ENCODE measurements at regions not wholly inside any gene's neighbourhood (a gene's known extent, or its start where the extent isn't known, plus 50 kb on each side); places are given as distances from the start of the nearest gene placed in this dataset.

DNA sequence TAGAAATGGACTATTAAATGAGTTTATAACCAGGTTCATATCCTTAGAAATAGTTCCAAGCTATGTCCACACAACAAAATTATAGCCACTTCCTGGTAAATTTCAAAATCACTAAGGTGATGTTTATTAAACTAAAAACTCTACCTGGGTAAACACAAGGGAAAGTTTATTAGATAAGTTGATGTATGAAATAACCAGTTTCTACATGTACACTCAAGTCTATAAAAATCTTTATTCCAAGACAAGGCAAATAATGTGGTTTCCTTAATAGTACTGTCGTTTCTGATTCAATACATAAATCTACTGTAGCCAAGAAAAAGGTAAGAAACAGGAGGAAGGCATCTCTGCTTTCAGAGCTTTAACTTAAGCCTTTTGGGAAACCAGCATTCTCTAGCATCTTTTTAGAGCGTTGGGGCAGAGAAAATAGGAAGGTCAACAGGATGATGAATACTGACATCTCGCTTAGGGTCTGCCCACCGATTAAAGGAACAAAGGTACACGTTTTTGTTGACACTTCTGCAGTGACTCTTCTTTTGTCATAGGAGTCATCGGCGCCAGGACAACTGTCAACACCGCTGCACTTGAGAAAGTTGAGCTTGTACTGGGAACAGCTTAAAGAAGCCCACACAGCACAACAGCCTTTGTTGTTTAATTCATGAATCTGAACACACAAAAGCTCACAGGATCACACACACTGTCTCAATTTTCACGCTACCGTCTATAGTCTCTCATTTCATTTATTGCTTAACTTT lies 513.6 kb downstream of the SLCO4C1 start:
- no peak overlapping the region for H2BK12ac ChIP-seq (ENCODE audit: low read depth, low read length)
- no peak overlapping the region for H3K4me3 ChIP-seq (ENCODE audit: extremely low read depth in 1 of 4, insufficient read depth in 2 of 4, low read depth in 3 of 4, low read length in 4 of 4)
- H3K27ac ChIP-seq (ENCODE audit: low read depth, low read length) = no peak overlapping the region
- H2AFZ ChIP-seq (ENCODE audit: low read length) = no peak overlapping the region
- H3K9me3 ChIP-seq (ENCODE audit: insufficient read depth in 2 of 2, low read depth in 1 of 2, low read length in 1 of 2) = 0 out of 4 replicates have a peak, but pooled peaks cover 0 to 3% of the 10 kb centered on the region in 2 experiments
- DNase-seq (ENCODE audit: low read depth in 1 of 2, low spot score in 2 of 2) (no peak), FAIRE-seq (no peak)
- no peaks in the 10 kb centered on the region for H4K20me1 ChIP-seq (replicated peaks in 1 of 2; ENCODE audit: control insufficient read depth in 1 of 2, insufficient read depth in 2 of 2, low read length in 2 of 2)
- CTCF ChIA-PET (ENCODE audit: partially characterized antibody) = interaction anchor here (0.9 to 1.3 kb wide), 2 partner anchors 9 to 159 kb away, joined by 3 to 4 read pairs; no protein-coding TSS in a partner anchor
- H3K14ac ChIP-seq (ENCODE audit: insufficient read length) = no peak overlapping the region
- no peak overlapping the region for H3K9ac ChIP-seq (replicated peaks in 1 of 4; ENCODE audit: extremely low read depth in 1 of 4, low read depth in 3 of 4, low read length in 3 of 4)
- H3K18ac ChIP-seq (ENCODE audit: extremely low read depth, low read length) = no peak overlapping the region
- H2BK5ac ChIP-seq (ENCODE audit: low read depth, low read length) = no peak overlapping the region
- no peak overlapping the region for H3K56ac ChIP-seq (replicated peaks; ENCODE audit: insufficient read length, low read depth, low read length)
- no peak overlapping the region for H2BK15ac ChIP-seq (ENCODE audit: low read length)
- H4K8ac ChIP-seq (ENCODE audit: extremely low read depth, insufficient read depth, low read length) = no peak overlapping the region
- no peak overlapping the region for H3K23ac ChIP-seq (ENCODE audit: insufficient read length)
- no peak overlapping the region for H2AK5ac ChIP-seq (ENCODE audit: low read depth, low read length)
- H3K79me1 ChIP-seq (ENCODE audit: low read depth, low read length) = no peaks in the 10 kb centered on the region
- POLR2A ChIA-PET (ENCODE audit: partially characterized antibody) = no interaction called here
- H3K79me2 ChIP-seq (ENCODE audit: control insufficient read depth in 1 of 2, insufficient read depth in 2 of 2, low read length in 2 of 2) = no peaks in the 10 kb centered on the region
- H3K4ac ChIP-seq (replicated peaks; ENCODE audit: insufficient read length, low read depth, low read length) = no peak overlapping the region
- H2BK120ac ChIP-seq (replicated peaks; ENCODE audit: low read depth, low read length) = no peak overlapping the region
- no peak overlapping the region; a peak in 1 of 4 replicates for H3K4me2 ChIP-seq (ENCODE audit: insufficient read depth in 1 of 2, low read depth in 2 of 2, low read length in 2 of 2)
- H3K27me3 ChIP-seq (replicated peaks in 1 of 4; ENCODE audit: control insufficient read depth in 3 of 4, extremely low read depth in 1 of 4, insufficient read depth in 3 of 4, low read length in 3 of 4) = no peaks in the 10 kb centered on the region
- no peaks in the 10 kb centered on the region for H3K36me3 ChIP-seq (ENCODE audit: control insufficient read depth in 2 of 4, insufficient read depth in 4 of 4, low read length in 3 of 4)
- H4K5ac ChIP-seq (ENCODE audit: insufficient read length, low read depth, low read length) = no peak overlapping the region
- H3K23me2 ChIP-seq (ENCODE audit: low read depth, low read length) = no peaks in the 10 kb centered on the region
- 89% methylated on average over 10 of the region's 10 CpGs; no CpG with 5 or more reads in 1 of the 2 experiments for WGBS, 2 experiments (ENCODE audit: extremely low coverage in 1 of 2, insufficient coverage in 1 of 2, insufficient read length in 1 of 2, insufficient replicate concordance in 2 of 2, low coverage in 1 of 2, low lambda C conversion rate in 2 of 2, missing lambda C conversion rate in 1 of 2)
- H3K4me1 ChIP-seq (replicated peaks in 1 of 4; ENCODE audit: control insufficient read depth in 3 of 4, insufficient read depth in 4 of 4, low read length in 3 of 4) = no peaks in the 10 kb centered on the region
- H4K91ac ChIP-seq (replicated peaks; ENCODE audit: insufficient read length, low read length) = no peak overlapping the region
- H2BK20ac ChIP-seq (ENCODE audit: low read length) = no peak overlapping the region
- TF ChIP-seq SRF (IDR thresholded peaks at IDR 0.05; ENCODE audit: low read depth, low read length) (no peak), CREB1 (IDR thresholded peaks at IDR 0.05) (no peak), SP2 (IDR thresholded peaks at IDR 0.05; ENCODE audit: low read length) (no peak), KDM5A (IDR thresholded peaks at IDR 0.05; ENCODE audit: low read length) (no peak), CHD1 (IDR thresholded peaks at IDR 0.05; ENCODE audit: low read depth, low read length) (no peak), EP300 (IDR thresholded peaks at IDR 0.05; ENCODE audit: borderline replicate concordance in 1 of 2, low read depth in 2 of 2, low read length in 2 of 2) (no peak), GABPA (IDR thresholded peaks at IDR 0.05; ENCODE audit: borderline replicate concordance, insufficient read depth, low read length) (no peak), TBP (IDR thresholded peaks at IDR 0.05; ENCODE audit: low read depth, low read length) (no peak)

Data from H1 (cell line).